IMR-90 (cell line): ENCODE measurements at regions not wholly inside any gene's neighbourhood (a gene's known extent, or its start where the extent isn't known, plus 50 kb on each side); places are given as distances from the start of the nearest gene placed in this dataset.

Source experiments
- ATAC-seq: fragments of 200-7000 bp; cut with Tn5 transposase; 2 replicates; pipeline ENCODE4 v1.9.1; 2020; ENCODE audit warnings: low read depth, mild to moderate bottlenecking, moderate library complexity
- BruUV-seq: library from RNA; stranded (reverse); fragments of 400-500 nt; replicated peaks from 2 replicates; lab custom pipeline; 2021; lab: Mats Ljungman, UMichigan
- CTCF ChIA-PET: fragments of 300-600 bp; formaldehyde crosslinking; extraction: SDS; loops from one replicate; lab custom pipeline; 2021; ENCODE audit warnings: antibody characterized with exemption; lab: Yijun Ruan, JAX
- POLR2A ChIA-PET: fragments of 300-600 bp; sonication (Branson Sonifier 250); formaldehyde crosslinking; loops from one replicate; lab custom pipeline; 2022; ENCODE audit warnings: antibody characterized with exemption; ENCODE audit not compliant: unreplicated experiment; lab: Charles Lee
- DNase-seq: peaks from one replicate; pipeline ENCODE4 v3.0.0; 2013
- H2AFZ ChIP-seq: replicated peaks from 2 replicates; pipeline ENCODE3; 2013; ENCODE audit warnings: low read length, mild to moderate bottlenecking; ENCODE audit not compliant: poor library complexity
- H2AK5ac ChIP-seq: 2 replicates; pipeline ENCODE4 v1.6.1; 2013; ENCODE audit warnings: low read depth, low read length, inconsistent platforms
- H2AK9ac ChIP-seq: replicated peaks from 2 replicates; pipeline ENCODE3; 2013; ENCODE audit warnings: mild to moderate bottlenecking, low read depth, low read length, moderate library complexity; ENCODE audit not compliant: poor library complexity
- H2BK120ac ChIP-seq: 2 replicates; pipeline ENCODE4 v1.6.1; 2013; ENCODE audit warnings: low read depth, low read length, inconsistent platforms
- H2BK15ac ChIP-seq: 3 replicates; pipeline ENCODE4 v1.6.1; 2013; ENCODE audit warnings: low read depth, low read length, inconsistent platforms
- H2BK20ac ChIP-seq: 2 replicates; pipeline ENCODE4 v1.6.1; 2013; ENCODE audit warnings: low read depth, mild to moderate bottlenecking, inconsistent platforms, low read length, moderate library complexity
- H2BK5ac ChIP-seq: 2 replicates; pipeline ENCODE4 v1.6.1; 2013; ENCODE audit warnings: mild to moderate bottlenecking, low read depth, low read length, inconsistent platforms; ENCODE audit not compliant: poor library complexity, severe bottlenecking
- H3K14ac ChIP-seq: replicated peaks from 2 replicates; pipeline ENCODE4 v1.6.1; 2013; ENCODE audit warnings: low read depth, low read length, inconsistent platforms
- H3K18ac ChIP-seq: 2 replicates; pipeline ENCODE4 v1.6.1; 2013; ENCODE audit warnings: low read depth, low read length, control low read depth
- H3K23ac ChIP-seq: 2 replicates; pipeline ENCODE4 v1.6.1; 2013; ENCODE audit warnings: low read depth, low read length, inconsistent platforms
- H3K27ac ChIP-seq: 2 replicates; pipeline ENCODE4 v1.5.1; 2013; ENCODE audit warnings: mild to moderate bottlenecking, control low read depth, low read length; ENCODE audit not compliant: insufficient read depth
- H3K27me3 ChIP-seq: 2 replicates; pipeline ENCODE4 v1.6.1; 2013; ENCODE audit warnings: low read length; ENCODE audit not compliant: control insufficient read depth, insufficient read depth
- H3K36me3 ChIP-seq: 2 replicates; pipeline ENCODE4 v1.6.1; 2013; ENCODE audit warnings: low read length, mixed read lengths; ENCODE audit not compliant: control insufficient read depth, insufficient read depth
- H3K4ac ChIP-seq: 2 replicates; pipeline ENCODE4 v1.6.1; 2013; ENCODE audit warnings: low read depth, low read length, inconsistent platforms
- H3K4me1 ChIP-seq: 2 replicates; pipeline ENCODE4 v1.6.1; 2013; ENCODE audit warnings: low read length, mixed read lengths; ENCODE audit not compliant: control insufficient read depth, insufficient read depth
- H3K4me2 ChIP-seq: 2 replicates; pipeline ENCODE4 v1.6.1; 2013; ENCODE audit warnings: low read depth, mild to moderate bottlenecking, control low read depth, low read length, moderate library complexity
- H3K4me3 ChIP-seq: 2 replicates; pipeline ENCODE4 v1.5.1; 2013; ENCODE audit warnings: low read depth, mild to moderate bottlenecking, control low read depth, low read length, moderate library complexity; ENCODE audit not compliant: insufficient read depth
- H3K56ac ChIP-seq: 2 replicates; pipeline ENCODE4 v1.6.1; 2013; ENCODE audit warnings: low read length, inconsistent platforms; ENCODE audit not compliant: insufficient read depth; ENCODE audit errors: extremely low read depth
- H3K79me1 ChIP-seq, 2 experiments: 2 replicates each; pipeline ENCODE4 v1.6.1; 2013; ENCODE audit warnings: low read length in 2 of 2, inconsistent platforms in 1 of 2, low read depth in 1 of 2
- H3K9ac ChIP-seq: 2 replicates; pipeline ENCODE4 v1.6.1; 2013; ENCODE audit warnings: low read depth, low read length, control low read depth
- H3K9me1 ChIP-seq: 2 replicates; pipeline ENCODE4 v1.6.1; 2013; ENCODE audit warnings: low read length, inconsistent platforms; ENCODE audit not compliant: insufficient read depth
- H3K9me3 ChIP-seq: 2 replicates; pipeline ENCODE4 v1.6.1; 2013; ENCODE audit warnings: low read length; ENCODE audit not compliant: control insufficient read depth, insufficient read depth
- H4K20me1 ChIP-seq: 2 replicates; pipeline ENCODE4 v1.6.1; 2013; ENCODE audit warnings: low read length, inconsistent platforms; ENCODE audit not compliant: insufficient read depth
- H4K5ac ChIP-seq: 2 replicates; pipeline ENCODE4 v1.6.1; 2013; ENCODE audit warnings: mild to moderate bottlenecking, low read depth, low read length, control low read depth
- H4K8ac ChIP-seq, 2 experiments: 2 replicates each; pipeline ENCODE4 v1.6.1; 2013; ENCODE audit warnings: low read depth in 2 of 2, low read length in 2 of 2, control low read depth in 1 of 2, inconsistent platforms in 1 of 2
- H4K91ac ChIP-seq: 2 replicates; pipeline ENCODE4 v1.6.1; 2013; ENCODE audit warnings: low read depth, low read length, inconsistent platforms; ENCODE audit not compliant: insufficient read depth
- BHLHE40 ChIP-seq: fragments of 150-350 bp; IDR thresholded peaks from 2 replicates; pipeline ENCODE4 v1.6.1; 2016; ENCODE audit warnings: mild to moderate bottlenecking, low read depth, low read length
- CEBPB ChIP-seq: IDR thresholded peaks from 2 replicates; pipeline ENCODE4 v1.6.1; 2012; ENCODE audit warnings: low read depth, low read length, improper control_type of control experiment
- CHD1 ChIP-seq: IDR thresholded peaks from 2 replicates; pipeline ENCODE4 v1.6.1; 2012; ENCODE audit warnings: low read depth, low read length, improper control_type of control experiment
- FOS ChIP-seq: fragments of 150-350 bp; IDR thresholded peaks from 2 replicates; pipeline ENCODE4 v1.6.1; 2016; ENCODE audit warnings: low read depth, low read length
- MAFK ChIP-seq: IDR thresholded peaks from 2 replicates; pipeline ENCODE4 v1.6.1; 2012; ENCODE audit warnings: low read depth, low read length, improper control_type of control experiment
- MAZ ChIP-seq: IDR thresholded peaks from 2 replicates; pipeline ENCODE4 v1.6.1; 2012; ENCODE audit warnings: low read depth, mild to moderate bottlenecking, low read length, improper control_type of control experiment, moderate library complexity, borderline replicate concordance
- MXI1 ChIP-seq: IDR thresholded peaks from 2 replicates; pipeline ENCODE4 v1.6.1; 2012; ENCODE audit warnings: low read depth, mild to moderate bottlenecking, low read length, moderate library complexity, borderline replicate concordance
- NFE2L2 ChIP-seq: fragments of 150-350 bp; IDR thresholded peaks from 2 replicates; pipeline ENCODE4 v1.6.1; 2016; ENCODE audit warnings: low read depth, mild to moderate bottlenecking, low read length
- POLR2A ChIP-seq: IDR thresholded peaks from 2 replicates; pipeline ENCODE4 v1.6.1; 2012; ENCODE audit warnings: mild to moderate bottlenecking, low read depth, low read length
- RAD21 ChIP-seq: IDR thresholded peaks from 2 replicates; pipeline ENCODE4 v1.6.1; 2012; ENCODE audit warnings: low read length, improper control_type of control experiment
- RCOR1 ChIP-seq: IDR thresholded peaks from 2 replicates; pipeline ENCODE4 v1.6.1; 2012; ENCODE audit warnings: mild to moderate bottlenecking, low read length, improper control_type of control experiment; ENCODE audit not compliant: insufficient replicate concordance
- RFX5 ChIP-seq: IDR thresholded peaks from 2 replicates; pipeline ENCODE4 v1.8.0; 2012; ENCODE audit warnings: low read depth, mild to moderate bottlenecking, low read length, moderate library complexity
- SMC3 ChIP-seq: fragments of 150-350 bp; IDR thresholded peaks from 2 replicates; pipeline ENCODE4 v1.6.1; 2016; ENCODE audit warnings: low read depth, mild to moderate bottlenecking, antibody characterized with exemption, low read length, moderate library complexity
- WGBS, 2 experiments: methylation state at CpG; one replicate each; pipeline versions ENCODE4 v1.1.5 to v1.1.7; 2013; ENCODE audit warnings: missing lambda C conversion rate in 2 of 2; ENCODE audit not compliant: insufficient read length in 1 of 2; ENCODE audit errors: extremely low coverage in 2 of 2; 5-methylcytosine and 5-hydroxymethylcytosine counted together
- dilution Hi-C: fragments of 300-500 bp; cut with HindIII; formaldehyde crosslinking; loops from one replicate; pipeline ENCODE4 v1.14.3; 2018; ENCODE audit warnings: low sequenced_read_pairs; ENCODE audit not compliant: unreplicated experiment
- in situ Hi-C: fragments of 300-500 bp; cut with MboI; formaldehyde crosslinking; loops from 3 replicates; pipeline ENCODE4 v1.14.3; 2019; ENCODE audit warnings: low sequenced_read_pairs, inconsistent platforms, mixed read lengths
- intact Hi-C: fragments of 100-400 bp; cut with micrococcal nuclease; formaldehyde crosslinking; loops from 2 replicates; pipeline ENCODE4 v1.10.0; 2022
- TF ChIP-seq, protein P1 (sequence below): fragments of 150-350 bp; IDR thresholded peaks from 2 replicates; pipeline ENCODE4 v1.6.1; 2017; ENCODE audit warnings: mild to moderate bottlenecking, antibody characterized with exemption, low read length, low read depth
- TF ChIP-seq, protein P2 (sequence below): conservative IDR thresholded peaks from 2 replicates; pipeline ENCODE4 v1.5.1; 2012; ENCODE audit warnings: mild to moderate bottlenecking, low read depth, low read length, improper control_type of control experiment
- TF ChIP-seq, protein P3 (sequence below): fragments of 150-350 bp; IDR thresholded peaks from 2 replicates; pipeline ENCODE4 v1.6.1; 2016; ENCODE audit warnings: low read depth, mild to moderate bottlenecking, low read length, moderate library complexity, borderline replicate concordance

DNA sequence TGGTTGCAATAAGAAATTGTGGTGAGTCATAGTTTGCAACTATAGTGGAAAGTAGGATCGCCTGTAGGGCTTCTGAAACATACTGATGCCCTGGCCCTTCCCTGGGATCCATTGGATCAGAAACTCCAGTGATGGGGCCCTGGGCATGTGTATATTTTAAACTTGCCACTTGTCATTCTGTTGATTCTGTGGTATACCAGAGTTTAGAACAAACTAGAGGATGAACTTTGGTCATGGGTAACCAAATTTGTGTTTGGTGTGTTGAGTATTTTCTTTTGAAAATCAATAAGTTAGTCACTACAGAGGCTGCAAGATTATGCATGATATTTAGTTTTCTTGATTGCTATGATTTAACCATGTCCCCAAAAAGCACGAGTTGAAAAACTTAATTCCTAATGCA, 142.2 kb downstream of the SLC15A5 start:
- Histone ChIP-seq H3K4me2 (no peak overlapping the region), H4K8ac (no peak overlapping the region), H3K9ac (no peak overlapping the region), H2BK5ac (no peak overlapping the region), H2AK5ac (no peak overlapping the region), H4K5ac (no peak overlapping the region), H3K18ac (no peak overlapping the region), H3K14ac (no peak overlapping the region), H2BK15ac (no peak overlapping the region), H4K20me1 (no peaks in the 10 kb centered on the region), H3K23ac (no peak overlapping the region), H3K27ac (no peak overlapping the region), H4K91ac (no peak overlapping the region), H3K27me3 (no peaks in the 10 kb centered on the region), H3K4me3 (no peak overlapping the region), H3K4me1 (no peaks in the 10 kb centered on the region), H2BK20ac (no peak overlapping the region), H3K4ac (no peak overlapping the region), H3K79me1 (no peaks in the 10 kb centered on the region), H3K56ac (no peak overlapping the region), H3K9me1 (no peaks in the 10 kb centered on the region), H2BK120ac (no peak overlapping the region), H3K36me3 (no peaks in the 10 kb centered on the region), H2AFZ (no peak overlapping the region), H2AK9ac (no peak overlapping the region), H3K9me3 (peaks cover 3% of the 10 kb centered on the region; the same call in 1 of the 2 replicates)
- ATAC-seq = no peak
- CTCF ChIA-PET = no interaction called here
- dilution Hi-C loops = no loop called here
- TF ChIP-seq, protein P1, sequence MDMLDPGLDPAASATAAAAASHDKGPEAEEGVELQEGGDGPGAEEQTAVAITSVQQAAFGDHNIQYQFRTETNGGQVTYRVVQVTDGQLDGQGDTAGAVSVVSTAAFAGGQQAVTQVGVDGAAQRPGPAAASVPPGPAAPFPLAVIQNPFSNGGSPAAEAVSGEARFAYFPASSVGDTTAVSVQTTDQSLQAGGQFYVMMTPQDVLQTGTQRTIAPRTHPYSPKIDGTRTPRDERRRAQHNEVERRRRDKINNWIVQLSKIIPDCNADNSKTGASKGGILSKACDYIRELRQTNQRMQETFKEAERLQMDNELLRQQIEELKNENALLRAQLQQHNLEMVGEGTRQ = no peak
- TF ChIP-seq MAZ (no peak), CHD1 (no peak), POLR2A (no peak), CEBPB (no peak), RFX5 (no peak), SMC3 (no peak), BHLHE40 (no peak), RAD21 (no peak), MAFK (no peak), NFE2L2 (no peak), RCOR1 (no peak), MXI1 (no peak), FOS (no peak)
- TF ChIP-seq, protein P2, sequence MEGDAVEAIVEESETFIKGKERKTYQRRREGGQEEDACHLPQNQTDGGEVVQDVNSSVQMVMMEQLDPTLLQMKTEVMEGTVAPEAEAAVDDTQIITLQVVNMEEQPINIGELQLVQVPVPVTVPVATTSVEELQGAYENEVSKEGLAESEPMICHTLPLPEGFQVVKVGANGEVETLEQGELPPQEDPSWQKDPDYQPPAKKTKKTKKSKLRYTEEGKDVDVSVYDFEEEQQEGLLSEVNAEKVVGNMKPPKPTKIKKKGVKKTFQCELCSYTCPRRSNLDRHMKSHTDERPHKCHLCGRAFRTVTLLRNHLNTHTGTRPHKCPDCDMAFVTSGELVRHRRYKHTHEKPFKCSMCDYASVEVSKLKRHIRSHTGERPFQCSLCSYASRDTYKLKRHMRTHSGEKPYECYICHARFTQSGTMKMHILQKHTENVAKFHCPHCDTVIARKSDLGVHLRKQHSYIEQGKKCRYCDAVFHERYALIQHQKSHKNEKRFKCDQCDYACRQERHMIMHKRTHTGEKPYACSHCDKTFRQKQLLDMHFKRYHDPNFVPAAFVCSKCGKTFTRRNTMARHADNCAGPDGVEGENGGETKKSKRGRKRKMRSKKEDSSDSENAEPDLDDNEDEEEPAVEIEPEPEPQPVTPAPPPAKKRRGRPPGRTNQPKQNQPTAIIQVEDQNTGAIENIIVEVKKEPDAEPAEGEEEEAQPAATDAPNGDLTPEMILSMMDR = no peak
- TF ChIP-seq, protein P3, sequence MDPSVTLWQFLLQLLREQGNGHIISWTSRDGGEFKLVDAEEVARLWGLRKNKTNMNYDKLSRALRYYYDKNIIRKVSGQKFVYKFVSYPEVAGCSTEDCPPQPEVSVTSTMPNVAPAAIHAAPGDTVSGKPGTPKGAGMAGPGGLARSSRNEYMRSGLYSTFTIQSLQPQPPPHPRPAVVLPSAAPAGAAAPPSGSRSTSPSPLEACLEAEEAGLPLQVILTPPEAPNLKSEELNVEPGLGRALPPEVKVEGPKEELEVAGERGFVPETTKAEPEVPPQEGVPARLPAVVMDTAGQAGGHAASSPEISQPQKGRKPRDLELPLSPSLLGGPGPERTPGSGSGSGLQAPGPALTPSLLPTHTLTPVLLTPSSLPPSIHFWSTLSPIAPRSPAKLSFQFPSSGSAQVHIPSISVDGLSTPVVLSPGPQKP = no peak
- BruUV-seq = no TSS peak
- POLR2A ChIA-PET = no interaction called here
- in situ Hi-C loops = no loop called here
- intact Hi-C loops = no loop called here
- no CpG with 5 or more reads among the region's 2 CpGs for WGBS, 2 experiments
- DNase-seq = no peak
